ENCODE measurements at regions not wholly inside any gene's neighbourhood (a gene's known extent, or its start where the extent isn't known, plus 50 kb on each side); places are given as distances from the start of the nearest gene placed in this dataset.
"Not testable (repeated sequence)": the region's sequence is repeated elsewhere in the genome, so short reads cannot be mapped to it uniquely, and the experiment has no call there.

GRCh38 chr4:43481526-43481925, 589.0 kb downstream of the GRXCR1 start:
- H3K4me3 ChIP-seq (ENCODE audit: low read depth, low read length), result no peak overlapping the region
- DNase-seq (ENCODE audit: low read depth), result no peak
- TF ChIP-seq CTCF (IDR thresholded peaks at IDR 0.05; ENCODE audit: insufficient read depth, low read depth, low read length, missing control alignments), result no peak

DNA sequence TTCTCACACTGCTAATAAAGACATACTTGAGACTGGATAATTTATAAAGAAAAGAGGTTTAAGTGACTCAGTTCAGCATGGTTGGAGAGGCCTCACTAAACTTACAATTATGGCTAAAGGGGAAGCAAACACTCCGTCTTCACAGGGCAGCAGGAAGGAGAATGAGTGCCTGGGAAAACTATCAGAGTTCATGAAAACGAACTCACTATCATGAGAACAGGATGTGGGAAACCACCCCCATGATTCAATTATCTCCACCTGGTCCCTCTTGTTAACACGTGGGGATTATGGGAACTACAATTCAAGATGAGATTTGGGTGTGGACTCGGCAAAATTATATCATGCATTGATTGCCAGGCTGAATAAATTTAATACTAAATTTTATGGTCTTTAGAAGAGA, 592.7 kb downstream of the GRXCR1 start:
- no peak overlapping the region for H3K4me3 ChIP-seq (ENCODE audit: low read depth, low read length)
- no peak for TF ChIP-seq CTCF (IDR thresholded peaks at IDR 0.05; ENCODE audit: insufficient read depth, low read depth, low read length, missing control alignments)

GRCh38 chr4:43496188-43496587, 603.7 kb downstream of the GRXCR1 start:
- no peak overlapping the region; the same call in 1 of the 2 replicates for H3K4me3 ChIP-seq (ENCODE audit: low read depth, low read length)
- DNase-seq (ENCODE audit: low read depth), result peak; percentile 22
- TF ChIP-seq CTCF (IDR thresholded peaks at IDR 0.05; ENCODE audit: insufficient read depth, low read depth, low read length, missing control alignments), result no peak

More for the DNA sequence above, 592.7 kb downstream of the GRXCR1 start:
- no peak for DNase-seq (ENCODE audit: low read depth)

DNA sequence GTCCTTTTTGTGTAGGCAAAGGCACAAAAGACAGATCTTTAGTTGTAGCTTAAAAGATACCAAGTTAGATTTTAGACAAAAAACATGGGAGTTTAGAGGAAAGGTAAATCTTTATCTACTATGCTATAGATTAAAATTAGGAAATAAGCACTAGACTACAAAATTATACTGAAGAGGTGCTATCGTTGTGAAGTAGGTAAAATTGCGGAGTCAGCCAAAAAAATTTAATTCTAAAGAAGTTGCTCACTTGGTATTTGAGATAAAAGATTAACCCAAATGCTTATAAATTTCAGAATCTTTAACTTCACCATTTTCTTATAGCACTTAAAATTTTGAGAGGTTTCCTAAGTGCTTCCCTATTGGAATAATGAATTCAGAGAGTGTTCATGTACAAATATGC, 604.1 kb downstream of the GRXCR1 start:
- no peak for TF ChIP-seq CTCF (IDR thresholded peaks at IDR 0.05; ENCODE audit: insufficient read depth, low read depth, low read length, missing control alignments)
- H3K4me3 ChIP-seq (ENCODE audit: low read depth, low read length), result no peak overlapping the region
- DNase-seq (ENCODE audit: low read depth), result no peak

DNA sequence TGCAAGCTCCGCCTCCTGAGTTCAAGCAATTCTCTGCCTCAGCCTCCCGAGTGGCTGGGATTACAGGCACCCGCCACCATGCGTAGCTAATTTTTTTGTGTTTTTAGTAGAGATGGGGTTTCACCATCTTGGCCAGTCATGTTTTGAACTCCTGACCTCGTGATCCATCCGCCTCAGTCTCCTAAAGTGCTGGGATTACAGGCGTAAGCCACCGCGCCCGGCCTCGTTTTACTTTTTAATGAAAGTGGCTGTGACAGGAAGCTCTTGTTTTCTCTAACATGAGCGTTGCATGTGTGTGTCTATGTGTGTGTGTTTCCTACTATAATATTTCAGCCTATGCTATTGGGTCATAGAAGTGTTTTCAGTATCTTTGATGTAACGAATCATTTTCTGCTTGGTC, 613.3 kb downstream of the GRXCR1 start:
- not testable (repeated sequence) for DNase-seq (ENCODE audit: low read depth); H3K4me3 ChIP-seq (ENCODE audit: low read depth, low read length)

DNA sequence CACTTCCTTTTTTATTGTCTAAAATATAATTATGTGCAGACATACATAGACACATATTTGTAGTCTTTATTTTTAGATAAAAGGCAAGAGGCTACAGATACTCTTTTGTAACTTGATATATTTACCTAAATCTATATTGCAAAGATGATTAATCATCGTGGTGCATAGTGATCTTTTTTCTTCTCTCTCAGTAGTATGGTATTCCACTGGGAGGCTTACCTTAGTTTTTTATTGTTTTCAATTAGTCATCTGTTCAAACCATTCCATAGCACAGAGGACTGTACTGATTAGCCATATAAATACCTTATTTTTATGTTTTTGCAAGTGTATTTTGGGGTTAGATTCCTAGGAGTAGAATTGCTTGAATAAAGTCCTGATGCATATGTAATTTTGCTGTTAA, 619.7 kb downstream of the GRXCR1 start:
- no peak overlapping the region for H3K4me3 ChIP-seq (ENCODE audit: low read depth, low read length)

DNA sequence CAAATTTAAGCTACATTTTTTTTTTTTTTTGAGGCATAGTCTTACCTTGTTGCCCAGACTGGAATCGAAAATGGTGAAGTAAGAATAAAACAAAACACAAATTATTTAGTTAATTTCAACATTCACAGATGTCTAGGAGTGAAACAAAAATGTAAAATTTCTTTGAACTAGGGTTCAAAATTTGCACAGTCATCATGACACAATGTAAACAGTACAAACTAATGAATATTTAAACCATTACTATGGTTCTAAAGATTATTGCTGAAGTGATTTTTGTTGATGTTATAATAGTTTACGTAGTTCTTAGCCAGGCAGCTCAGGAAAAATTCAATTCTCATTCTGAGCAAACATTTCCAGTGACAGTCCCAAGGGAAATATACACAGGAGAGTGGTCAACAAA, 633.1 kb downstream of the GRXCR1 start:
- no peak for TF ChIP-seq CTCF (IDR thresholded peaks at IDR 0.05; ENCODE audit: insufficient read depth, low read depth, low read length, missing control alignments)
- DNase-seq (ENCODE audit: low read depth), result no peak
- no peak overlapping the region for H3K4me3 ChIP-seq (ENCODE audit: low read depth, low read length)

More for the DNA sequence above, 619.7 kb downstream of the GRXCR1 start:
- TF ChIP-seq CTCF (IDR thresholded peaks at IDR 0.05; ENCODE audit: insufficient read depth, low read depth, low read length, missing control alignments), result no peak
- DNase-seq (ENCODE audit: low read depth), result no peak

Data from GM12865 (cell line).